Dendritic cell treated with granulocyte-macrophage colony-stimulating factor and Interleukin-4, amounts not matched to agents 40 ng/mL and 50 ng/mL, for 4 days (primary cell): ENCODE measurements at regions not wholly inside any gene's neighbourhood (a gene's known extent, or its start where the extent isn't known, plus 50 kb on each side); places are given as distances from the start of the nearest gene placed in this dataset.
"Not testable (repeated sequence)": the region's sequence is repeated elsewhere in the genome, so short reads cannot be mapped to it uniquely, and the experiment has no call there.

ENCODE experiments used
- H3K27ac Mint-ChIP-seq: one replicate; pipeline ENCODE4 v1.8.0; 2022; ENCODE audit warnings: mild to moderate bottlenecking, mixed read lengths
- H3K27me3 Mint-ChIP-seq: one replicate; pipeline ENCODE4 v1.8.0; 2022; ENCODE audit warnings: mild to moderate bottlenecking, mixed read lengths
- H3K36me3 Mint-ChIP-seq: one replicate; pipeline ENCODE4 v1.8.0; 2022; ENCODE audit warnings: low read depth, mixed read lengths
- H3K4me1 Mint-ChIP-seq: one replicate; pipeline ENCODE4 v1.8.0; 2022; ENCODE audit warnings: low read depth, mixed read lengths
- H3K4me3 Mint-ChIP-seq: one replicate; pipeline ENCODE4 v1.8.0; 2022; ENCODE audit warnings: mild to moderate bottlenecking, moderate library complexity, mixed read lengths
- H3K9me3 Mint-ChIP-seq: one replicate; pipeline ENCODE4 v1.8.0; 2022; ENCODE audit warnings: mixed read lengths
- intact Hi-C: fragments of 100-400 bp; cut with micrococcal nuclease; formaldehyde crosslinking; loops from one replicate; pipeline ENCODE4 v1.15.0; 2022

DNA sequence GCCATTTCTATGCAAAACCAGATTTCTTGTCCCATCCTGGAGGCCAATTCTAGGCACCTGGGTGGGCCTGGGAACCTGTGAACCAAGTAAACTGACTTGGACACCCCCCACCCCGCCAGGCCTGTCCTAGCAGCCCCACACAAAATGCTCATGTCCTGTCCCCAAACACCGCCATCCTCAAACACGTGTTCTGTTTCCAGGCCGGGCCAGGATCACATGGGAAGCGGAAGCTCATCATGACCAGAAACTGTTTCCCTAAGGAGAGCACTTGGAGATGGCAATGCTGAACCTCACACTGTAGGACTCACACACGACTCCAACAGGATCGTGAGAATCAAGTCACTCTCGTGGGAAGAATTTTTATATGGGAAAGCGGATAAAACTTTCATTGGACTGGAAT, 78.7 kb upstream of the DRD5 start:
- H3K4me1 Mint-ChIP-seq, result peaks cover 11% of the 10 kb centered on the region
- intact Hi-C loops, result loop anchor here (5.0 kb wide), 1 partner anchor 315 kb away; no protein-coding TSS in a partner anchor

GRCh38 chr4:9703391-9703790, 78.0 kb upstream of the DRD5 start:
- Mint-ChIP-seq H3K27ac (no peak overlapping the region), H3K36me3 (no peaks in the 10 kb centered on the region), H3K4me1 (peaks cover 11% of the 10 kb centered on the region), H3K4me3 (no peak overlapping the region), H3K9me3 (no peaks in the 10 kb centered on the region), H3K27me3 (peaks cover 18% of the 10 kb centered on the region)
- intact Hi-C loops, result loop anchor here (5.0 kb wide), 1 partner anchor 314 kb away; no protein-coding TSS in a partner anchor

More for the DNA sequence above, 78.7 kb upstream of the DRD5 start:
- H3K27ac Mint-ChIP-seq, H3K36me3 Mint-ChIP-seq, H3K9me3 Mint-ChIP-seq, H3K4me3 Mint-ChIP-seq: not testable (repeated sequence)
- H3K27me3 Mint-ChIP-seq, result peaks cover 18% of the 10 kb centered on the region

DNA sequence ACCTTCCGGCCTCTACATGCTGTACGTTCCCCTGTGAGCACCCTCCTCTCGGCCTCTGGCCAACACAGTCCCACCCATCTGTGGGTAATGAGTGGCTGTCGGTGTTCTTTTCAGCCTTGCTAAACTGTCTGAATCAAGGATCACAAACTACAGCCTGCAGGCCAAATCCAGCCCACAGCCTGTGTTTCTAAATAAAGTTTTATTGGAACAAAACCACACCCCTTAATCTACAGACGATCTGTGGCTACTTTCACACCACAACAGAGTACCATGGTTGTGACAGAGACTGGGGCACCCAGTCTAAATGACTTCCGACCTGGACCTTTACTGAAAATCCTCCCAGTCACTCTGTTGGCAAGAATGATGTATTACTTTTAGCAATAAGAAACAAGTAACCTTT, 77.3 kb upstream of the DRD5 start:
- H3K9me3 Mint-ChIP-seq, H3K27ac Mint-ChIP-seq, H3K4me3 Mint-ChIP-seq, H3K36me3 Mint-ChIP-seq: not testable (repeated sequence)
- Mint-ChIP-seq H3K27me3 (peaks cover 18% of the 10 kb centered on the region), H3K4me1 (peaks cover 11% of the 10 kb centered on the region)
- intact Hi-C loops, result loop anchor here (5.0 kb wide), 1 partner anchor 313 kb away; no protein-coding TSS in a partner anchor

DNA sequence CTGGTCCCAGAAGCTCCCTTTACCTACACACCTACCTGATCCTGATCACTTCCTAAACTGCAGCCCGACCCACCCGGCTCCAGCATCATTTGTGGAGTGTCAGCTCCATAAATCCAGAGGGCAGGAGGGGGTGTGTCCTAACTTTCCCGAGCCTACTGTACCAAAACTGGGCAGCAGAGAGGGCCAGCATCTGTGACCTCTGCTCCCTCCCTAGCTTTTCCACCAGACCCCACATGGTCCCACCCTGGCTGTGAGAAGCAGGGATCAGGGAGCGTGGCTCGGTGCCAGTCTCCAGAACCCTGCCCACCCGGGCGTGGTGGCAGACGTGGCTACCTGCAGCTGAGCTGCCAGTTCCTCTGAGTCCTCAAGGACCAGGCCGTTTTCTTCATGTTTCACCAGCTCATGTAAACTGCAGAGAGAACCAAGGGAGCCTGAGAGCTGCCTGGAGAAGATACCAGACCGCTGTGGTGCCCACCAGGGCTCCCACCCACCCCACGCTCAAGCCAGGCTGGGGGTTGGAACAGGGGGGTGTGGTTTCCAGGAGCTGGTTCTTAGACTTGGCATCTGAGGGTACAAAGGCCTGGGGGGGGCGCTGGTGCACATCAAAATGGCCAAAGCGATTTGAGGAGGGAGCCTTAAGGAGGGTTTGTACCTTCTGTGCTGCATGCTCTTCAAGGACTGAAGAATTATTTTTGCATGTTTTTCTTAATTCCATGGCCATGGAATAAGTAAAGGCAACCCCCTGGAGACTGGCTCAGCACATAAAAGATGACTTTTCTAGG, 76.7 kb upstream of the DRD5 start:
- intact Hi-C loops, result loop anchor here (5.0 kb wide), 1 partner anchor 313 kb away; no protein-coding TSS in a partner anchor
- Mint-ChIP-seq H3K36me3 (no peaks in the 10 kb centered on the region), H3K4me3 (no peak overlapping the region), H3K27ac (no peak overlapping the region), H3K9me3 (no peaks in the 10 kb centered on the region), H3K4me1 (peaks cover 11% of the 10 kb centered on the region), H3K27me3 (peaks cover 18% of the 10 kb centered on the region)

DNA sequence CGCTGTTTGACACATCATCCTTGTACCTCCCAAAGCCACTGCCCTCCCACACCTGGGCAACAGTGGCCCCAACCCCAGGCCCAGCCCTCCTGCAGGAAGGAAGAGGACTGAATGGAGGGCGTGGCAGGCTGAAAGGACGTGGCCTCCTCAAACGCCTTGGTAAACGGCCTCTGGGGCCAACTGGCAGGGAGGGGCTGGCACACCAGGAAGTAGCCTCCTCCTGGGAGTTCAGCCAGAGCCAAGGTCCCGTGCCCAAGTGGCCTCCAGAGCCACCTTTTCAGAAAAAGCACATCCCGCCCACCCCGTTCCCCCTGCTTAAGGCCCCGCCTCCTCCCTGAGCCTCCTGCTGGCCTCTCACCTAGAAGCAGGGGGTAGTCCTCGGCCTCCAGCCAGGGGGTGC, 74.2 kb upstream of the DRD5 start:
- intact Hi-C loops, H3K36me3 Mint-ChIP-seq, H3K27ac Mint-ChIP-seq, H3K4me3 Mint-ChIP-seq, H3K9me3 Mint-ChIP-seq: not testable (repeated sequence)
- peaks cover 11% of the 10 kb centered on the region for H3K4me1 Mint-ChIP-seq
- peaks cover 18% of the 10 kb centered on the region for H3K27me3 Mint-ChIP-seq

- H3K4me3 Mint-ChIP-seq, H3K27ac Mint-ChIP-seq, H3K9me3 Mint-ChIP-seq, intact Hi-C loops, H3K36me3 Mint-ChIP-seq: not testable (repeated sequence)
- peaks cover 11% of the 10 kb centered on the region for H3K4me1 Mint-ChIP-seq
- peaks cover 16% of the 10 kb centered on the region for H3K27me3 Mint-ChIP-seq
Observed at GRCh38 chr4:9707936-9708335, 73.5 kb upstream of the DRD5 start.

- Mint-ChIP-seq H3K4me3 (no peak overlapping the region), H3K27me3 (peaks cover under 1% of the 10 kb centered on the region), H3K4me1 (no peaks in the 10 kb centered on the region), H3K27ac (no peak overlapping the region), H3K9me3 (no peaks in the 10 kb centered on the region), H3K36me3 (no peaks in the 10 kb centered on the region)
- intact Hi-C loops, result no loop called here
Observed at GRCh38 chr4:9709724-9710123, 71.7 kb upstream of the DRD5 start.

DNA sequence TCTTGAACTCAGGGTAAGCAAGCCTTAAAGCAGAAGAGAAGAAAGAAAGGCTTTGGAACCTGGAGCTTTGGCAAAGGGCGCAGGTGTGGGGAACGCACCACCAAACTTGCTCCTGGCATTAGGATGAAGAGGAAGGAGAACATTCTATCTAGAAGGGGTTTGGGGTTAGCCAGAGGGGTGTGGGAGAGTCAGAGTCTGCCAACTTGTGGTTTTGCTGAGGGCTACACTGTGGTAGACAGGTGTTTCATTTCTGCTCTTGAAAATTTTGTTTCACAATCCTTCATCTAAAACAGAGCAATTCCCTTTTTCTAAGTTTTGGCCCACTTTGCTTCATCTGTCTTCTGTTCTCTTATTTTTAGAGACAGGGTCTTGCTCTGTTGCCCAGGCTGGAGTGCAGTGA, 66.2 kb upstream of the DRD5 start:
- H3K9me3 Mint-ChIP-seq, H3K27ac Mint-ChIP-seq, H3K36me3 Mint-ChIP-seq, H3K4me3 Mint-ChIP-seq, H3K4me1 Mint-ChIP-seq, intact Hi-C loops, H3K27me3 Mint-ChIP-seq: not testable (repeated sequence)

DNA sequence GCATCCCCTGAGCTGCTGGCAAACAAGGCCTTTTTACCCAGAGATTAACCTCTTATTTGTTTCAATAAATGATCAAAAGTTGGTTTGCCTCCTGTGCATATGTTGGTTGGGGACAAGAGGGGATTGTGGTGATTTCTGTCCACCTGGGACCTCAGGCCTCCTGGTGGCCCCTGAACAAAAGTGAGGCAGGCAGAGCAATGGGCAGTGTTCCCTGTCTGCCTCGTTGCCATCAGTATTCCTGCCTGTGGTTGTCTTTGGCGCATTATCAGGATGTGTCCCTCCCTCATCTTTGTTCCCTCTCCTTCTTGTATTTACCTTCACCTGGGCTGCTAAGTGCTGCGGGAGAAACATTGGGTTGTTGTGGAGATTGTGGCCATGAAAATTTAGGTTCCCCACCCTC, 65.3 kb upstream of the DRD5 start:
- Mint-ChIP-seq H3K27me3 (peaks cover 5% of the 10 kb centered on the region), H3K9me3 (no peaks in the 10 kb centered on the region), H3K36me3 (no peaks in the 10 kb centered on the region), H3K4me3 (no peak overlapping the region), H3K4me1 (no peaks in the 10 kb centered on the region), H3K27ac (no peak overlapping the region)
- intact Hi-C loops, result no loop called here

DNA sequence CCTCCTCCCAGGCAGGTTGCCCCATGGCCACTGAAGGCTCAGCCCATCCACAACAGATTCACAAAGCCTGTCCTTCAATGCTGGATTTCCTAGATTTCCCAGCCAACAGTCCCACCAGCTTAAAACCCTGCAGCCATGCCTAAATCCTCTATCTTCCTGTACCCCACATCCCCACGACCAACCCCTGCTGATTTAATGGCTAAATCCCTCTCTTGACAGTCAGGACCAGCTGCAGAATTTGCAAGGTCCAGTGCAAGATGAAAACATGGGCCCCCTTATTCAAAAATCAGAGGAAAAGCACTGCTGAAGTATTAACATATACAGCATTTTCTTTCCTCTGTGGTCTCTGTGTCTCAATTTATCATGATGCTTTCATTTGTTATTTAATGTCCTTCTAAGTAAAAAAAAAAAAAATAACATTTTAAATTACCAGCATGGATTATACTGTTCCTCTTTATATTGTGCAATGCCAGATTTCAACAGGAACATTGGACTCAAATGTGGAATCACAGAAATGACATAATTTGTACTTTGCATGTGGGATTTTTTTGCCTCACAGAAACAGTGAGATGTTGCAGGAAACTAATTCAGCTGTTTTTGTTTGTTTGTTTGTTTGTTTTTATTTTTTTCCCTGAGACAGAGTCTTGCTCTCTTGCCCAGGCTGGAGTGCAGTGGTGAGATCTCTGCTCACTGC, 63.0 kb upstream of the DRD5 start:
- H3K27me3 Mint-ChIP-seq, H3K27ac Mint-ChIP-seq, H3K9me3 Mint-ChIP-seq, H3K4me1 Mint-ChIP-seq, H3K36me3 Mint-ChIP-seq, H3K4me3 Mint-ChIP-seq, intact Hi-C loops: not testable (repeated sequence)

GRCh38 chr4:9722131-9722530, 59.3 kb upstream of the DRD5 start:
- intact Hi-C loops, H3K27ac Mint-ChIP-seq, H3K9me3 Mint-ChIP-seq, H3K4me3 Mint-ChIP-seq, H3K36me3 Mint-ChIP-seq, H3K4me1 Mint-ChIP-seq: not testable (repeated sequence)
- peaks cover 16% of the 10 kb centered on the region for H3K27me3 Mint-ChIP-seq
